Superior temporal gyrus (tissue), 1 donor: ENCODE measurements at regions not wholly inside any gene's neighbourhood (a gene's known extent, or its start where the extent isn't known, plus 50 kb on each side); places are given as distances from the start of the nearest gene placed in this dataset.
A peak's percentile ranks its signal among the peaks of the same experiment; 100 is the strongest.
"Not testable (repeated sequence)": the region's sequence is repeated elsewhere in the genome, so short reads cannot be mapped to it uniquely, and the experiment has no call there.

Experiments
- DNase-seq: peaks from one replicate; pipeline ENCODE4 v3.0.0-alpha.2; 2016; ENCODE audit errors: extremely low spot score

DNA sequence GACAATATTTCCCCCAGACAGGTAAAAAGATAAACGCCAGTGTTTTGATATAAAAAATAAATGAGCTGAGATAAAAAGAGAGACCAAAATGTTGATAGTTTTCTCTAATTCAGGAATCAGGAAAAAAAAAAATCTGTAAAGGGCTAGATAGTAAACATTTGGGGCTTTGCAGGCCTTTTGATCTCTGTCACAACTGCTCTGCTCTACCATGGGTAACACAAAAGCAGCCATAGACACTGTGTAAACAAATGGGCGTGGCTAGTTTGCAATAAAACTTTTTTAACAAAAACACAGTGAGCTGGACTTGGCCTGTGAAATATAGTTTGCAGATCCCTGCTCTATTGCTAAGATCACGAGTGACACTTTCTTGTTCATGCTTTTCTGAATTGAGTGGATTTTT is 219.1 kb upstream of the STXBP5 start:
- DNase-seq: no peak

DNA sequence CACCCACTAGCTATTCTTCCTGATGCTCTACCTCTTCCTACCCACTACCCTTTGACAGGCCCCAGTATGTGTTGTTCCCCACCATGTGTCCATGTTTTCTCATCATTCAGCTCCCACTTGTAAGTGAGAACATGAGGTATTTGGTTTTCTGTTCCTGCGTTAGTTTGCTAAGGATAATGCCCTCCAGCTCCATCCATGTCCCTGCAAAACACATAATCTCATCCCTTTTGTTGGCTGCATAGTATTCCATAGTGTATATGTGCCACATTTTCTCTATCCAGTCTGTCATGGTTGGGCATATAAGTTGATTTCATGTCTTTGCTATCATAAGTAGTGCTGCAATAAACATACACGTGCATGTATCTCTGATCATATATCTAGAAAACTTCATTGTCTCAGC is 218.3 kb upstream of the STXBP5 start:
- no peak for DNase-seq

DNA sequence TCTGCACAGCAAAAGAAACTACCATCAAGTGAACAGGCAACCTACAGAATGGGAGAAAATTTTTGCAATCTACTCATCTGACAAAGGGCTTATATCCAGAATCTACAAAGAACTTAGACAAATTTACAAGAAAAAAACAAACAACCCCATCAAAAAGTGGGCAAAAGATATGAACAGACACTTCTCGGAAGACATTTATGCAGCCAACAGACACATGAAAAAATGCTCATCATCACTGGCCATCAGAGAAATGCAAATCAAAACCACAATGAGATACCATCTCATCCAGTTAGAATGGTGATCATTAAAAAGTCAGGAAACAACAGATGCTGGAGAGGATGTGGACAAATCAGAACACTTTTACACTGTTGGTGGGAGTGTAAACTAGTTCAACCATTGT is 216.3 kb upstream of the STXBP5 start:
- DNase-seq: not testable (repeated sequence)

DNA sequence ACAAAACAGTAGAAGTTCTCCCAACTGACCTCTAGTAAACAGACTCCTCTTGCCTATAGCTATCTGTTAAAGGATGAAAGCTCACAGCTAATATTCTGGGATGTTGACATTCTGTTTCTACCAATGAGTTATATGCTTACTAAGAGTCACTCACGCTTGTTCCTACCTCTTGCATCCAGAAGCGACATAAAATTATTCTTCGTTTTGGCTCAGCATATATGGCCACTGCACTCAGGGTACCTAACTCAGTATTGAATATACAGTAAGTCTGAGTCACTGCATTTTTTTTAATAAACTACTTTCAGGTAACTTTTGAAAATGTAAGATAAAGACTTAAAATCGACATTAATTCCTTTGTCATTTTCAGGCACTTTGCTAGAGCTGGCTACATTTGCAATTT is 214.4 kb upstream of the STXBP5 start:
- DNase-seq: no peak

DNA sequence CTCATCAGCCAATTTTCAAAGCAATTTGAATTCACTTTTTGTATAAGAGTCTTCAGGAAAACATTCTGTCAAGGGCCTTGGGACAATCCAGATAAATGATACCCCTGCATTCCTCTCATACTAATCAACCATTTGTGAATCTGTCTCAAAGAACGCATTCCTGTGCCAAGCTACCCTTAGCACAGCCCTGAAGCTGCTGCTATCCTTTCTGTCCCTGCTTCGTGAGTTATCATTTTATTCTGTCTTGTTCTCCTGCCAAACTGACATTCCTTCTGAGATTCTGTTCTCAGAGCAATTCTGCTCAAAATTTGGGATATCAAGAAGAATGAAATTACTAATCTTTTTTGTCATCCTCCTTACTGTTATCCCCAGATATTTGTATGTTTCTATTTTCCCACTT is 213.9 kb upstream of the STXBP5 start:
- DNase-seq: no peak

DNA sequence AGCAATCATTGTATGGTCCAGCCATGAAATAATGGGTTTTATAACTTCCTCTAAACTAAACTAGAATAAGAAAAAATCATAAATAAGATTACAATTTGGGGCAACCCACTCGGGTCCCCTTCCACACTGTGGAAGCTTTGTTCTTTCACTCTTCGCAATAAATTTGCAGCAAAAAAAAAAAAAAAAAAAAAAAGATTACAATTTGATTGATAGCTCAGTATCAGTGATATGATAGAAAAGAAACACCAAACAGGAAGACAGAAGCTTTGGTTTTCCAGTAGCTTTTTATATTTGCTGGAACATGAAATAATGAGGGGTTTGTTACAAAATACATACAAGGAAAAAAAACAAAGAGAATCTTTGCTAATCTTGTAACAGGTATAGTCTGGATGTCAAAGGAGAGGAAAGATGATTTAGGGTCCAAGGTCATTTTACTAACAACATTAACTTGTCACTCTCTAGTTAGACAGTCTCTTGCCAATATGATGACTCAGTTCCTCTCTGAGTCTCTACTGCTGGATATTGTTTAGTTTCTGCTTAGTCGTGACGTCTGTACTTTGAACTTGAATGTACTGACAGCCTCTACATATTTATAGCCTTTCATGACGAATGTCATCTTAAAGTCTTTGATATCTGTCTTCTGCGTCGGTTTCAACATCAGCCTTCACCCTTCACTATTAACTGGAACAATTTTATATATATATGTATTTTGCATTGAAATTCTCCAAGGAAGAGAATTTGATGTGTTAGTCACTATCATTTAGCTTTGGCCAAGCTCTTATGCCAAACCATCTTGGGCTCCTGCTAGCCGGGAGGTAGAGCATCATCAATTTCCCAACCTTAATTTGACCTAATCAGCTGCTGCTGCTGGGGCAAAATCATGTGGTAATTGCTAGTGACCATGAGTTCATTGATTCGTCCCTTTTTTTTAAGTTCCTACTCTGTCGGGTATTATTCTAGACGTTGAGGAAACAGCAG is 213.1 kb upstream of the STXBP5 start:
- DNase-seq: no peak

DNA sequence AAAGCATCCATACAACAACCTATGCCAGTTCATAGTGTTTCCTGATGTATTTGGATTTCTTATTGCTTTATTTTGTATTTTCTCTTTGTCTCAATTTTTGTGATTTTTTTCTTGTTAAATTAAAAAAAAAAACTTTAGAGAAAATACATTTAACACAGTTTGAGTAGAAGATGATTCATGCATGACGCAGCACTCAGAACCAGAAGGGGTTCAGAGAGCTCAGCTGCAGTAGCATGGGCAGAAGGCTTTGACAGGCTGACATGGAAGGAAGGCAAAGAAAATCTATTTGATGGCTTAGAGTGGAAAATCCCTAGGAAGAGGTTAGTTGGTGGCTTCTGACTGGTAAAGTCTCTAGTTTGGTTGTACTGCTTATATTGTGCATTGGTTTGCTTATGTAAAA is 207.2 kb upstream of the STXBP5 start:
- DNase-seq: no peak

DNA sequence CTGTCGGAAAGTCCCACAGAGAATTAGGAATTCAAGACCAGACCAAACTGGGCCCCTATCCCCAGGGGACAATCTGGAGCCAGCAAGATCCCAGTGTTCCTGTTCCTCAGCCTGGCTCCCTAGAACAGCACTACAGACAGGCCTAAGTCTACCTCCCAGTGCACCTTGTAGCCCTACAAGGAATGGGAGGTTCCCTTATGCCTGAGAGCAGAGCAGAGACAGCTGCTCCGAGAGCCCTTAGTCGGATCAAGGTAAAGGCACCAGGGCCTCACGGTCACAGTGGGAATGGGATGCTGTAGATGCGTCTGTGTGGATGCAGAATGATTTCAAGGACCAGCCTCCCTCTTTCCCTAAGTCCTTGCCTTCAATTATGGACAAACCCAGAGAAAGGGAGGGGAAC is 204.5 kb upstream of the STXBP5 start:
- no peak for DNase-seq

DNA sequence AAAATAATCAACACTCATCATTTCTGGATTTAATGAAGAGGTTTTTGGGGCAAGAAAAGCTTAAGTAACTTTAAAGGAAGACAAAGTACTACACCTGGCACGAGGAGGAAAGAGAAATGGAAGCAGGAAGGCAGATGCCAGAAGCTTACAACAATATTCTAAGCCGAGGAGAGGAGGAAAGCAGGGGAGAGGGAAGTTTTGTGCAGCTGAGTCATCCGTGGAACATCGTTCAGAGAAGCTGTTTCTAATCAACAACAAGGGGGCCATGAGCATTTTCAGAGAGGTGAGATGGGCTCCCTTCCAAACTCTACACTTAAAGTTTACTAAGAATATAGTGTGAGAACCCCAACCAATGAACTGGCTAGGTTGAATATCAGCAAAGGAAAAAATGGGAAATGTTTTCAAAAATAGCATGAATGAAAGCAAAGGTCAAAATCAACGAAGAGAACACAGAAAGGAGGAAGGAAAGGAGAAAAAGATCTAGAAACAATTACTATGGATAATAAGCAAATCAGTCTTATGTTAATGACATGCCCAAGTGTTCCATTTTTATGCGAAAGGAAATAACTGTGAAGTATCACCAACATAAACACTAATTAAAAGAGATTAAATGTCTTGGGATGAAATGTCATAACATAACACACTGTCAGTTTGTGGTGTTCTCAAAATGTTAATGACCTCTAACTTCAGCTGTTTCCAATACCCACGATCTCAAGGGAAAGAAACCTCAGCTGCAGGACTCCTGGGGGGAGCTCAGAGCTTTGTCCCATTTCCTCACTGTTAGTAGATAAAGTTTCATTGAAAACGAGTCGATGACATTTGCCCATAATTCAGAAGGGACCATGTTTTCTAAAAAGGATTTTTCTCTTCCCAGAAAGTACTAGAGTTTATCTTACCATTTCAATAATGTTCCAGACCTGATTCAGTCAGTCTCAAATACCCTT is 203.4 kb upstream of the STXBP5 start:
- DNase-seq: peak; percentile 12

DNA sequence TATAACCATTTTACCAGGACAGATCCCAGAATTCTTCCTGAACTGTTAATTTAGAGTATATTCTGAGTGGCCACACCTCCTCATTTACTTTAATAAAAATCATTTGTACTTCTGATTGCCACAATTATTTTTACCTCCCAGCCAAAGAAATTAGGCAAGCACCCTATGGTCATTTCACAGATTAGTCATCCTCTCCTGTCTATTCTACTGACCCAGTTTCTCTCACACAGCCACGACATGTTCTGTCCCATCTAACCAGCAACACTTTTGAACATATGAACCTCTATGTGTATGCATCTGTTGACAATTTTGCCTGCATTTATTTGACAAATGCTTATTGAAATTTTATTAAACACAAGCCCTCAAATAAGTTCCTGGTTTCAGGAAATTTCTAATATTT is 202.6 kb upstream of the STXBP5 start:
- DNase-seq: no peak

DNA sequence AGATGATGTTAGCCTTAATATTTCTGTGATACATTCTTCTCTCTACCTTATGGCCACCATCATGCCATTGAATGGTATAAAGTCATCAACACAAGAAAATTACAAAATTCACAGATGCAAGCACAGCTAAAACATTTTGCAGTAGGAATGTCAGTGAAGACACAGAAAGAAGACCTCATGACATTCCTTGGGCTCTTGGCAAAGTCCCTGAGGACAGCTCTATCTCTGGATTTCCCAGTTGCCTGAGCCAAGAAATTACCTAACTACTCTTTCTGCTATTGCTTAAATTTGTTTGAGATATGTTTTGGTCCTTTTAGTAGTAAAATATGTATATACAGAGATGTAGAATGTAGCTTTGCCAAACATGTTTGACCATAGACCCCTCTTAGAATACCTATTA is 201.0 kb upstream of the STXBP5 start:
- no peak for DNase-seq

DNA sequence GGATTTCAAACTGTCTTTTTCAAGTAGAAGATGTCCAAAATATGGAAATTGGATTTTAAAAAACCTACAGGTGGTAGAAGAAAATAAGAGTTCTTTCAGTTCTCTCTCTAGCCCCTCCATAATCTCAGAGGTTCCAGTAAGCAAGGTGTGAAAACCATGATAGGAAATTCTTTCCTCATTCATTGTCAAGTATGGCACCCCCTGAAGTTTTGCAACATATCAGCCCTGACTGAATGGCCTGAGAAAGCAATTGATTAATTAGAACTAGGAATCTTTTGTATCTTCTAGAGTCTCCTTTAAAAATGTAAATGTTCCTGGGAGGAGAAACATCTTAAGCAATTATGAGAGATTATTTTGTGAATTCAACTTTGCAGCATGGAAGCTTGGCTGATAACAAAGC is 198.7 kb upstream of the STXBP5 start:
- DNase-seq: no peak

DNA sequence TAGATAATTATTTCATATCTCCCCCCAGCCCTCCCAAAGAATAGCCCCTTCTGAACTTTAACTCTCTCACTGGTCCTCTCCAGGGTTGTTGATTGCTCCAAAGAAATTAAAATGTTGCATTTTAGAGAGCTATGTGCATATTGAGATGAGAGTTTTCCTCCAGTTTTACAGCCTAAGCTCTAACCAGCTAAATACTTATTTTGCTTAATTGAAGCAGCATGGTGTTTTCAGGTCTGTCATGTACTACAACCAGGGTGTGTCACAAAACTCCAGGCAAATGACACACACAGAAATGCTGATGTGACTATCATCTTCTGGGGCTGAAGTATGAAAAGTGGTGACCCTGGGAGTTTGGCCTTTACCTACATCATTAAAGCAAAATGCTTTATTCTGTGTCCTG is 196.8 kb upstream of the STXBP5 start:
- DNase-seq: no peak

DNA sequence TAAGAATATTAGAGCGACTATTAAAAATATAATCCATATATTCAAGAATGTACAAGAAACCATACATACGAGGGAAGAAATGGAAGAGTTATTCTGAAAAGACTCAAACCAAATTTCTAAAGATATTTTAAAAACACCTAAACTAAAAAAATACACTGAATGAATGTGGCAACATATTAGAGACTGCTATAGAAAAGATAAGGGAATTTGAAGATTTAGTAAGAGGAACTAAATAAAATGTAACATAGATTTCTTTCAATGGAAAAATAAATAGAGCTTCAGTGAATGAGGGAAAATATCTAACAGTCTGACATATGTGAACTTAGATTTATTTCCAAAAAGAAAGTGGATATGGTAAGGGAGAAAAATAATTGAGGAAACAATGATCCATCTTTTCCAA is 194.9 kb upstream of the STXBP5 start:
- DNase-seq: no peak

DNA sequence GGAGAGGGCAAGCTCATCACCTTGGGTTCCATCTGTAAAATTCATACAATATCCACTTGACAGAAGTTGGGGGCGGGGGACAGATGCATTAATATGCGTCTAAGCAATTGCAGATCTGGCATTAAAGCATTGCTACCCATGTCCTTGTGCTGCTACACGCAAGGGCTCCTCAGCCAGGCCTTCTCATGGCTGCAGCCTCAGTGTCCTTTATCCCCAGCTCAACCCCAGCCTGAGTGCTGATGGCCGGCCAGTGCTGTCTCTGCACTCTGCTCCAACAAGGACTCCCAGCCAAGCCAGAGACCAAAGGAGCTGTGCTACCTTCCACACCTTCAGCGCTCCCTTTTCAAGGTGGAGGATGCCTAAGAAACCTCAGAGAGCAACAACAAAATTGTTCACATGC is 188.5 kb upstream of the STXBP5 start:
- no peak for DNase-seq

DNA sequence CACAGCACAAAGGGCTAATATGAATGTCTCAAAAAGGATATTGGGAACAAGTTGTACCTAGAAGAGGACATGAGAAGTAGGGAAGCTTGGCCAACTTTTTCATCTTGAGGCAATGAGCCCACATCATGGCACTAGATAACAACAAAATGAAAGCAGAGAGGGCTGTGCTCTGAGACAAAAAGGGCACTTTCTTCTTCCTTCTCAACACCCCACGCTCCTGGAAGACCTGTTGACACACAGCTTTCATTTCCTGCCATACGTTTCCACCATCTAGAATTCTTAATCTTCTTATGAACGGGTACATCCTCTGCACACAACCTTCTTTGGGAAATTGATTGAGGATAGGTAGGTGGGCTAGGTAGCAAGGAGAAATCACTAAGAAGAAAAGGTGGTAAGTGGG is 187.8 kb upstream of the STXBP5 start:
- DNase-seq: no peak

DNA sequence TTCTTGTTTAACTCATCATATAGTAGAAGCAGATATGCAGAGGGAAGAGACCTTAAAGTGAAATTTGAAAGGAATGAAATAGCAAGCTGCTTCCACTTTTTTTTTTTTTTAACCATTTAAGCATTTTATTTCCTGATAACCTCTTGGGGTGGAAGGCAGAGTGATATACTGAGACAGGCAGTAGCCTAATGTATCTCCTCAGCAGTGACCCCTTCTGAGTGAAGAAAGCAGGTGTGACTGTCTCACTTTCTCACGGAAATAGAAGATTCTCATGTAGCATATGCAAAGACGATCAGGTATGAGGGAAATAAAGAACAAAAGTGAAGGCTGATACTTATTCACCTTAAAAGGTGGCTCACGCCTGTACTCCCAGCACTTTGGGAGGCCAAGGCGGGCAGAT is 187.1 kb upstream of the STXBP5 start:
- DNase-seq: no peak

DNA sequence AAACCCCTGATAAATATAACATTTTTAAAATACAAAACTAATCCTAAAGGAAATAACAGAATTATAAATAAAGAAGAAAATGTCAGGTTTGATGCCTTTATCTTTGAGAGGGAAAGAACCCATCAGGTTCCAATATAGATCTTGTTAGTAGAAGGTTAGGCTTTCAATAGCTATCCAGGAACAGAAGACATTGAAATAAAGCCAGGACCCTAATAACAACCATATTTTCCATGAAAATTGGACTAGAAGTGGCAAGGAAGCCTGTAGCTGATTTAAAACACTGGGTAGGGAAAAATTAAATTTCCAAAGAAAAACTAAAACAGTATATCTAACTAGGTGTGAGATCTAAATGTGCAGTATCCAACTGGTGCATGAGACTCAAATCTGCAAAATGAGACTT is 185.2 kb upstream of the STXBP5 start:
- DNase-seq: no peak

DNA sequence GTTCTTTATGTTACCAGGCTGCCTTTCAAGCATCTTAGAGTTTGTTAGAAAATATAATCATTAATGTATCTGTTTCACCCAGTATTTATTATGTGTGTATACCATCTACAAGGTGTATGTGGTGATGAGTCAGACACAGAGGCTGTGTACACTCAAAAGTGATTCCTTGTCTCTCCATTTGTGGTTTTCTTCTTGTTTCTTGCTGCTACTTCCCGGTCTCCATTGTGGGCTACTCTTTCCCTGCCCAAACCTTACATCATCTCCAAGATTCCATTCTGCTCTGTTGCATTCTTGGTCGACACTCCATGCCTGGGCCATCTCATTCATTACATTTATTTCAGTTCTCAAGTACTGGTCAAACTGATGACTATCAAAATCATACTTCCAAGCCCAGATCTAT is 182.2 kb upstream of the STXBP5 start:
- DNase-seq: no peak

DNA sequence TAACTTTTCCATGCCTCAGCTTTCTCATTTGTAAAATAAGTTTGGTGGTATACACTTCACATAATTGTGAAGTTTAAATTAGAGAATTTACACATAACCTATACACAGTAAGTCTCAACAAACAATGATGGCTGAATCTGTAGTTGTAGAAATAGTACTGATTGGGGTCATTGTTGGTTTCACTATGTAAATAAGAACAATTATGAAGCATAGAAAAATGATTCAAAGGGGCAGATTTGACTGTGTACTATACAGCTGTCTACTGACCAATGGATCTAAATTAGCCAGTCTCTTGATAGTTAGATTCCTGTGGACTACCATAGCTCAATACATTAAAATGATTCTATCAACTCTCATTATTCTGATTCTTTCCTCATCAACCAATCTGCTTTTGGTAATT is 181.1 kb upstream of the STXBP5 start:
- no peak for DNase-seq

DNA sequence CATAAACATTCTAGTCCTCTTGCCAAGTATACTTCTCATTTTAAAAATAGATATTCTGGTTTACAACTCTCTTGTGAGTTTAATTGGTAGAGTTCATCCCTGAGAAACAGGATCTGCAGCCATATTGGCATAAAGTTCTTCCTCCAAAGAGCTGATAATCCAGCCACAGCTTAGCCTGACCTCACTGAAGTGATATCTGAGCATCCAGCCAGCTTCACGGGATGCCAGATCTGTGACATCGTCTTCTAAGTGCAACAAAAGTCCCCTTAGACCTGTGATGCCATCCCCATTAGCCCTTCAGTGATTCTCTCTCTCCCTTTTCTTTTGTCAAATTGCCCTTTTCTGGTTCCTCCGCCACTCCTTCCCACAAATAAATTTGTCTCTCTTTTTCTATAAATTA is 180.6 kb upstream of the STXBP5 start:
- DNase-seq: no peak

DNA sequence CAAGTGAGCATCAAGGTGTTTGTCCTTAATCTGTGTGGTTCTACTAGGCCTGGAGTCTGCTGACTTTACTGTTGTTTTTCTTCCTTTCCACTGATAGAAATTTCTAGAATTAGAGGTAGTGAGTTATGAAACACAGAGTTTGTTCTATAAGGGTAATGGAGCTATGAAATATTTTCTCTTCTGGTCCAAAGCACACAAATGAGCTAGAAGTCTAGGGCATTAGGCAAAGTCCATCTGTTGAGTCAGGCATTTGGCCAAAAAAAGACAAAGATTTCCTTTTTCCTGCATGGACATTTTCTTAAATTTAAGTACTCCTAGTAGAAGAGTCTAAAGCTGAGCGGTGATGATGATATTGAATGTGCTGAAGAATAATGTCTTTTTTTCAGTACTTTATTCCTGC is 174.3 kb upstream of the STXBP5 start:
- no peak for DNase-seq

DNA sequence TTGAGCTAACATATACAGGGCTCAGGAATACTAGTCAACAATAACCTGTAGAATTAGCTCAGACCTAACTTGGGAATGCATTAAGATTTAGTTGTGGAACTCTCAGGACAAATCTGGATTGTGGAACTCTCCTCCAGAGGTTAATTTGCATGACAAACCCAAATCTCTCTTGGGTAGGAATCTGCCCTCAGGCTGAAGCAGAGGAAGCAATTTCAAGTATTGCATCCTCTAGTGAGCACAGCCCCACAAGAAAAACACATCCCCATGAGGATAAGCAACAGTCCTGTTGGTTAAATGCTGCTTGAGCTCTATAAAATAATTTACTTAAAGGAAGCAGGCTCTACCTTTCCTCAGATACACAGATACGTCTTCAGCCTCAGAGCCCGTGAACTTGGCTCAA is 170.9 kb upstream of the STXBP5 start:
- no peak for DNase-seq
